HK-2 (cell line): ENCODE measurements at regions not wholly inside any gene's neighbourhood (a gene's known extent, or its start where the extent isn't known, plus 50 kb on each side); places are given as distances from the start of the nearest gene placed in this dataset.
"Not testable (repeated sequence)": the region's sequence is repeated elsewhere in the genome, so short reads cannot be mapped to it uniquely, and the experiment has no call there.

Experiments
- DNase-seq: peaks from one replicate; pipeline ENCODE4 v3.0.0-alpha.2; 2018; ENCODE audit not compliant: unreplicated experiment

DNA sequence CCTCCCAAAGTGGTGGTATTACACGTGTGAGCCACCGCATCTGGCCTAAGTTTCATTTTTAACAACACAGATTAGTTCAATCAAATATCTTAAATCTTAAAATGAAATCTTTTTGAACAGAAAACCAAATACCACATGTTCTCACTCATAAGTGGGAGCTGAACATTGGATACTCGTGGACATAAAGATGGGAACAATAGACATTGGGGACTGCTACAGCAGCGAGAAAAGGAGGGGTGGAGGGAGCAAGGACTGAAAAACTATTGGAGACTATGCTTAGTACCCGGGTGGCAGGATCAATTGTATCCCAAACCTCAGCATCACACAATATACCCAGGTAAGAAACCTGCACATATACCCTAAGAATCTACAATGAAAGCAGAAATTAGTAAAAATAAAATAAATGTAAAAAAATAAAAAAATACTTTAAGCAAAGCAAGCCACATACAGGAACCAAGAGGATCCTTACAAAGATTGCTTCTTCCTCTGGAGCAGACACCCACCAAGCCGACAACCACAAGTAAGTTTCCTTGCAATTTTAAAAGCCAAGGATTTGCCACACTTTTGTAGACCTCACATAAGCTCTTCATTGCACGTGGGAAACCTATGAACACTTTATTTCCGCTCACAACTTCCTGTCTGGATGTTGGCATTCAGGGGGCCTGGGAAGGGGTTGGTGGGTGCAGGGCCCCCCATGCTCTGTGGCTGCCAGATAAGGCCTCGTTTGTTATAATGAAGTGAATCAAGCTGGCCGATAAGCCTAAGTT is 147.9 kb downstream of the MYCN start:
- DNase-seq, result no peak

- not testable (repeated sequence) for DNase-seq
These were observed 145.8 kb downstream of the MYCN start for GRCh38 chr2:16086136-16086535.

DNA sequence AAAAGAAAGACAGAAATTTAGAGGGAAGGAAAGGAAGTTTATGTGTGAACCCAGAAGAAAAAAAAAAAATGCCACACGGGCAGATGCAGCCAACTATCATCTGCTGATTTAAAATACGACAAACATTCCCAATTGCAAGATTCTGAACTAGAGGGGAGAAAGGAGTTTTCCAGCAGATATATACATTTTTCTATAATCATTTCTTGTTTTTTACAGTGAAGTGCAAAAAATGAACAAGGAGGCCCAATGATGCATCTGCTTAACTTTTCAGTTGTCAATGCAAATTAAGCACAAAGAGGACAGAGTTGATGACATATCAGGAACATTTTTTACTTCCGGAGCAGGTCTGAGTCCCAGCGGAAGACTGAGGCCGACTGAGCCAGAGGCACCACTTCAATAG is 144.7 kb downstream of the MYCN start:
- DNase-seq, result no peak

GRCh38 chr2:16084274-16084673 is 143.9 kb downstream of the MYCN start:
- no peak for DNase-seq

- no peak for DNase-seq
These were observed 141.9 kb downstream of the MYCN start for GRCh38 chr2:16082276-16082675.

- no peak for DNase-seq
These were observed 141.2 kb downstream of the MYCN start for GRCh38 chr2:16081316-16082200.

GRCh38 chr2:16080516-16080915 is 140.2 kb downstream of the MYCN start:
- no peak for DNase-seq

DNA sequence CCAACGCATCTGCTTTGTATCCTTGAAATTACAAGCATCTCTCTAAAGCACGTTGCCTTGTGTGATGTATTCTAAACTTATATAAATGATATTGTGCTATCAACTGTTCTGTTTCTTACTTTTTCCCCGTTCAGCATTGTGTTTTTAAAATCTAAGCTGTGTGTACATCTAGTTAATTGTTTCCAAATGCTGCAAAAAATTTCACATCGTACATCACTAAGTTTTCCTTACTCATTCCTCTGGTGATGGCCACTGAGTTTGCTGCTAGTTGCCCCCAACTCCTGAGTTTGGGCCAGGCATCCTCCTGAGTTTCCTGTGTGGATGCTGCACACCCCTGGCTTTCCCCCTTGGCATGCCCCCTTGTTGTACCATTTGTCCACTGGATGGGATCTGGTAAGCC is 139.7 kb downstream of the MYCN start:
- no peak for DNase-seq

- no peak for DNase-seq
These were observed 139.3 kb downstream of the MYCN start for GRCh38 chr2:16079637-16080036.

DNA sequence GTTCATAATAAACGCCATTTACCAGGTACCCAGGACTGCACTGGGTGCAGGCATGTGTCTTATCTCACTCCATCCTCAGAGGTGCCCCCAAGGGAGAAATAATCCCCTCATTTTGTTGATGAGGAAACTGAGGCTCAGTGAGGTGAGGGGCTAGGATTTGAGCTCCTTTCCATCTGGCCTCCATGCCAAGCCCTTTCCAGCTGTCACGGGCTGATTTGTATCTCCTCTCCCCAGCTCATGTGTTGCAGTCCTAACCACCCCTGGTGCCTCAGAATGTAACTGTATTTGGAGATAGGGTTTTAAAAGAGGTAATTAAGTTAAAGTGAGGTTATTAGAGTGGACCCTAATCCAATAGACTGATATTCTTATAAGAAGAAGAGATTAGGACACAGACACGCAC is 137.3 kb downstream of the MYCN start:
- no peak for DNase-seq

DNA sequence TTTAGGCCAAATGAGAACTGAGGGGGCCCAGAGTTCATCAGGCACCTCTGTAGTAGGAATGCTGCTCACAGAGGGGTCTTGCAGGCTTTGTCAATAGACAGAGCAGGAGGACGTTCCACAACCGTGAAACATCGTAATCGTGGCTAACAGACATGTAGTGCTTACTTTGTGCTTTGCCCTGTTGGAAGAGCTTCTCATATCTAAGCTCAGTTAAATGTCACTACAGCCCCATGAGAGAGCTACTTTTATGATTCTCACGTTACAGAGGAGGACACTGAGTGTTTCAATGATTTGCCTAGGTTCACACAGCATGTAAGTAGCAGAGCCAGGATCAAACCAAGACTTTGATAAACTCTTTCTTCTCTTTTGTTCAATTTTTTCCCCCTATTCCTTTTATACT is 136.6 kb downstream of the MYCN start:
- no peak for DNase-seq

DNA sequence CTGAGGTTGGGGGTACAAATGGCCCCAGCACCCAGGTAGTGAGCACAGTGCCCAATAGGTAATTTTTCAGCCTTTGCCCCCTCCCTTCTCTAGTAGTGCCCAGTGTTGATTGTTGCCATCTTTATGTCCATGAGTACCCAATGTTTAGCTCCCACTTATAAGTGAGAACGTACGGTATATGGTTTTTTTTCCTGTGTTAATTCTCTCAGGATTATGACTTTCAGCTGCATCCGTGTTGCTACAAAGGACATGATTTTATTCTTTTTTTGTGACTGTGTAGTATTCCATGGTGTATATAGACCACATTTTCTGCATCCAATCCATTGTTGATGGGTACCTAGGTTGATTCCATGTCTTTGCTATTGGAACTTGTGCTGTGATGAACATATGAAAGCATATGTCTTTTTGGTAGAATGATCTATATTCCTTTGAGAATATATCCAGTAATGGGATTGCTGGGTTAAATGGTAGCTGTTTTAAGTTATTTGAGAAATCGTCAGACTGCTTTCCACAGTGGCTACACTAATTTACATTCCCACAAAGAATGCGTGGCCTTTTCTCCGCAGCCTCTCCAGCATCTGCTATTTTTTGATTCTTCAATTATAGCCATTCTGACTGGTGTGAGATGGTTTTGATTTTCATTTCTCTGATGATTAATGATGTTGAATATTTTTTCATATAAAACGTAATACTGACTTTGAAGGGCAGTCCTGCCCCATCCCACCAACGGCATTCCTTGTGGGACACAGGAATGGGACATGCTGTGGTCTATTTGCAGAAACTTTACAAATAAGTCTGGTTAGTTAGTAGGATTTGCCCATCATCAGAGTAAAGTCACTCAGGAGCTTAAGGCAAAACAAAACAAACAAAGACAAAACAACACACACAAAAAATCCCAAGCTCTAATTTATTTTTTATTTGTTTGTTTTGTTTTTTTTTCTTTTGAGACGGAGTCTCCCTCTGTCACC is 135.0 kb downstream of the MYCN start:
- DNase-seq, result no peak

GRCh38 chr2:16073921-16074425 is 133.6 kb downstream of the MYCN start:
- DNase-seq, result no peak

DNA sequence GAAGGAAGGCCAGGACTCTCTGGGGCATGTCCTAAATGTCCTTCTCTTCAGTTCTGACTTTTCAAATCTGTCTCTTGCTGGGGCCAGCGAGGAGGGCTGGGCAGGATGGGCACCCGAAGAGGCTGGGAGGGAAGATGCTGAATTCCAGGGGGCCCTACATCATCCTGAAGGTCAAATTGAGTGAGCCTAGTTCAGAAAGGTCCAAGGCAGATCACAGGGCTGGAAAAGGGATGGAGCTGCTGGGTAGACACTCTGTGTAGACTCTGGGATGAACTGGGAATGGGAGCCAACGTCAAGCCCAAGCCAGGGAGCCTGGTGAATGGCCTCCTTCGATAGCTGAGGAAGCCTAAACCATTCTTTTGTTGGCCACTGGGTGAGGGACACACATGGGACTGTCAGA is 133.1 kb downstream of the MYCN start:
- no peak for DNase-seq

GRCh38 chr2:16072638-16073290 is 132.4 kb downstream of the MYCN start:
- no peak for DNase-seq

DNA sequence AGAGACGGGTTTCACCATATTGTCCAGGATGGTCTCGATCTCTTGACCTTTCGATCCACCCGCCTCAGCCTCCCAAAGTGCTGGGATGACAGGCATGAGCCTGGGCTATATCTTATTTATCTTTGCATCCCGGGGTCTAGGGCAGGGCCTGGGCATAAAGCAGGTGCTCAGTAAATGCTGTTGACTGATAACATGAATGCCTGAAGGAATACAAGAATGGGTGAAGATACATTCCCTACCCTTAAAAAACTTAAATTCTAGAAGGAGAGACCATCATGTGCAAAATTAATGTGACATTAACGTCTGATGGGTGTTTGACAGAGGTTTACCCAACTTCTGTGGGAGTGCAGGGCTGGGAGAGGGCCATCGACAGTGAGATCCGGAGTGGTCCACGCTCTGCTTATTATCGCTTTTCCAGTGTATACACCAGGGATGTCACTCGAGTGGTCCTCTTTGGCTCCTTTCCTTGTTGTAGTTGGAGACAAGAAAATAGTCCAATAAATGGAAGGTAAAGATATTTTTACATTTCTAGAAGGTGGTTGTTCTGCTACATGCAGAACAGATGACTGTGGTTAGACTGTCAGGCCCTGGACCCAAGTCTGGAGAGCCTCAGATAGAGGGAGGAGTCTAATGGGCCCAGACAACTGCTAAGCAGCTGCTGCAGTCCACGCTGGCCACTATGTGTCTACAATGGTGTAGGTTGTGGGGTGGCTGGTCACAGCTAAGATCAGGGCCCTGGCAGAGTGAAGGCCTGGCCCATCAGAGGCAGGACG is 131.7 kb downstream of the MYCN start:
- no peak for DNase-seq

DNA sequence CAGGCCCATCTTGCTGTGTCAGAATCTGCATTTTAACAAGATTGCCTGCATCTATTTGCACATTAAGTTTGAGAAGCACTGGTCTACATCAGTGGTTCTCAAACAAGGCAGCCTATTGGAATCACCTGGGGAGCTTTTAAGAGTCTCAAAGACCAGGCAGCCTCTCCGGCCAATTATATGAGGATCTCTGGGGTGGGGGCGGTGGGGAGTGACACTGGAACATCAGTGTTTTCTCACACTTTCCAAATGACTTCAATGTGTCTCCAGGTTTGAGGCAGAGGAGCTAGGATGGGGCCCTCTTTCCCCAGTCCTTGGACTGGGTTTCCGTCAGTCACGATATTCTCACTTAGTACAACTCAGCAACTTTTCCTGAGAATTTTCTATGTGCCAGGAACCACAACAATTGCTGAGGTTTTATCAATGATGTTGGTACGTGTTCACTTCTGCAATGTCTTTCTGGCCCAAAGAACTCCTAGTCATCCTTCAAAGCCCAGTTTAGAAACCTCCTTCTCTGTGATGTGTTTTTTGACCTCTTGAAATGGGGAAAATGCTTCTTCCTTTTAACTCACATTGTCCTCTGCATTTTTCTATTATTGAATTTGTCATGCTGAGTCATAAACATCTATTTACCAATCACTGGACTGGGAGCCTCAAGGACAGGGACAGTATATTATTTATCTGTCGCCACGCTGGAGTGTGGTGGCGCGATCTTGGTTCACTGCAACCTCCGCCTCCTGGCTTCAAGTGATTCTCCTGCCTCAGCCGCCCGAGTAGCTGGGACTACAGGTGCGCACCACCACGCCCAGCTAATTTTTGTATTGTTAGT is 130.9 kb downstream of the MYCN start:
- no peak for DNase-seq

- DNase-seq, result no peak
These were observed 130.3 kb downstream of the MYCN start for GRCh38 chr2:16070648-16070971.

DNA sequence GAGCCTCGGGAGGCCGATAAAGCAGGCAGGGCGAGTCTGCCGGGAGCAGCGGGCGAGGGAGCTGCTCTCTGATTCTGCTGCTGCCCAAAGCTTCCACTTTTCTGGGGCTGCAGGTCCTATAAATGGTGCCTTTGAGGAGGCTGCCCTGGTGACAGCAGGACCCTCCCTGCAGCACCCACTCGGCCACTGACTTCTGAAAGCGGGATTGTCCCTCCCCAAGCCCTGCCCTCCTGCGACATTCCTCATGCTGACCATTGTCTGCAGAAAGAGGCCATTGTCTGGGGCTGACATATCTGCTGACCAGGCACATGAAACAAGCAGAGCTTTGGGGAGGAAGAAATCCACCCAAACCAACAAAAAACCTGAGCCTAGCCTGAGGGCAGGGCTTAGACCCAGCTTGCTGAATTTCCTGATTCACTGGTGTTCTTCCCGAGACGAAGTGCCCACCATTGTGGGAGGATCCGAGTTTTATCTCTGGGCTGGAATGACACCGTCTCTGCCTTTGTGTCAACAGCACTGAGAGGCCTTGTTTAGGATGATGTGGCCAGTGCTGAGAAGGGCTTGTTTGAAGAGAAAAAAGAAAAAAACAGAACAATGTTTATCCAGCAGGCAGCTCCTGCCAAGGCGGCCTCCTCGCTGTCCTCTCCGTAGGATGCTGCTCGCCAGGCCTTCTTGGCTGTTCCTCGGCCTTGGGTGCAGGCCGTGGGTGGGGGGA is 129.7 kb downstream of the MYCN start:
- DNase-seq, result no peak
